Neutrophil (primary cell): ENCODE measurements at regions not wholly inside any gene's neighbourhood (a gene's known extent, or its start where the extent isn't known, plus 50 kb on each side); places are given as distances from the start of the nearest gene placed in this dataset.

ENCODE experiments used
- H3K27ac ChIP-seq: fragments of 200-600 bp; sonication (generic); 2 replicates; pipeline ENCODE4 v1.5.1; 2016; ENCODE audit warnings: mild to moderate bottlenecking, moderate library complexity
- H3K27me3 ChIP-seq: fragments of 200-600 bp; sonication (generic); 2 replicates; pipeline ENCODE4 v1.6.0; 2016; ENCODE audit warnings: mild to moderate bottlenecking
- H3K36me3 ChIP-seq: fragments of 200-600 bp; sonication (generic); 2 replicates; pipeline ENCODE4 v1.5.1; 2017
- H3K4me1 ChIP-seq, 2 experiments: fragments of 200-600 bp in 1 of 2; sonication (generic) in 1 of 2; 1 replicate in 1 of 2; 2 replicates in 1 of 2; pipeline versions ENCODE4 v1.5.1 to v1.6.1; 2013 to 2016; ENCODE audit warnings: low read depth in 1 of 2, low read length in 1 of 2, mild to moderate bottlenecking in 1 of 2, moderate library complexity in 1 of 2; ENCODE audit not compliant: control insufficient read depth in 1 of 2, insufficient read depth in 1 of 2
- H3K4me3 ChIP-seq, 2 experiments: fragments of 200-600 bp in 1 of 2; sonication (generic) in 1 of 2; 1 replicate in 1 of 2; 2 replicates in 1 of 2; pipeline ENCODE4 v1.5.1; 2013 to 2016; ENCODE audit warnings: low read depth in 1 of 2, low read length in 1 of 2, mild to moderate bottlenecking in 1 of 2, moderate library complexity in 1 of 2
- H3K9me3 ChIP-seq: fragments of 200-600 bp; sonication (generic); 2 replicates; pipeline ENCODE4 v1.5.1; 2016
- CTCF ChIP-seq: fragments of 200-600 bp; sonication (generic); IDR thresholded peaks from 2 replicates; pipeline ENCODE4 v1.5.1; 2016; ENCODE audit warnings: antibody characterized with exemption

GRCh38 chr5:174380311-174380710 is 334.8 kb downstream of the NSG2 start:
- Histone ChIP-seq H3K4me3 (no peak overlapping the region), H3K4me1 (no peaks in the 10 kb centered on the region), H3K9me3 (no peaks in the 10 kb centered on the region), H3K36me3 (no peaks in the 10 kb centered on the region), H3K27ac (no peak overlapping the region), H3K27me3 (no peaks in the 10 kb centered on the region)
- TF ChIP-seq CTCF: no peak

GRCh38 chr5:174381241-174381640 is 335.7 kb downstream of the NSG2 start:
- Histone ChIP-seq H3K27ac (no peak overlapping the region), H3K4me3 (no peak overlapping the region), H3K27me3 (no peaks in the 10 kb centered on the region), H3K9me3 (no peaks in the 10 kb centered on the region), H3K36me3 (no peaks in the 10 kb centered on the region), H3K4me1 (no peaks in the 10 kb centered on the region)
- no peak for TF ChIP-seq CTCF

DNA sequence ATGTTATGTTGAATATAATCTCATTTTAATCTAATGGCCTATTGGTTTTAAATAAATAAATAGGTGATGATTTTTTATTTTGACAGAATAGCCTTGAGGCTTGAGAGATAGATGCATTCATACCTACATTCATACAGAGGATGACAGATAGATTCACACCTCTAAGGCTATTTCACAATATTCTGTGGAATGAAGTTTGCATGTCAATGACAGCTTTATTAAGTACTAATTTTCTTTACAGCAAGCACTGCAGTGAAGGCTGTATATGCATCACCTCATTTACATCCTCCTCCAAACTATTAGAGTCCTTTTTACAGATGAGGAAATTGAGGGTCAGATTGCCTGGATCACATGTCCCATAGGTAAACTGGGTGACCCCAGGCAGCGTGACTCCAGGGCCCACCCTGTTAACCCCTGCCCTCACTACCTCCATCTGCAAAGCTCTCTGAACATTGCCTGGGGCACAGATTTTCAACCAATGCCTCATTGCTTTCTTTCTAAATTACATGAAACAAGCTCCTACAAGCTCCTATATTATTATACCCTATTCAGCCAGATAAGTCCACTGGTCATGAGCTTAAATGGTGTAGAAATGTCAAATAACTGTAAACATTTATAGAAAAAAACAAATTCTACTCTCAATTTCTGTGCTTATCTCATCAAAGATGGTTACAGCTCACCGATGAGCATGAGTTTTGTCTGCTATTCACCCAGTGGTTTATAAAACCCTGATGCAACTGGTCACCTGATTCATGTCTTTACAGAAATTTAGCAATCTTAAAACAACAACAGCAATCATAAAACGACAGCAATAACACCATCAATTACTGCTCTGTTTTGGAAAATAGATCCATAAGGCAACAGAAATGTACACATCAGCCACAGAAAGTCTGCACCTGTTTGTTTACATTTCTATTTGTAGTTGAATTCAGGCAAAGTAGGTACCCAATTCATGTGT is 338.0 kb downstream of the NSG2 start:
- Histone ChIP-seq H3K27me3 (peaks cover 15% of the 10 kb centered on the region), H3K4me3 (no peak overlapping the region), H3K27ac (no peak overlapping the region), H3K9me3 (no peaks in the 10 kb centered on the region), H3K4me1 (no peaks in the 10 kb centered on the region), H3K36me3 (no peaks in the 10 kb centered on the region)
- no peak for TF ChIP-seq CTCF

- Histone ChIP-seq H3K9me3 (no peaks in the 10 kb centered on the region), H3K4me1 (no peaks in the 10 kb centered on the region), H3K4me3 (no peak overlapping the region), H3K27me3 (peaks cover 16% of the 10 kb centered on the region), H3K27ac (no peak overlapping the region), H3K36me3 (no peaks in the 10 kb centered on the region)
- no peak for TF ChIP-seq CTCF
Observed at GRCh38 chr5:174384509-174384947, 339.0 kb downstream of the NSG2 start.

GRCh38 chr5:174386306-174386705 is 338.1 kb upstream of the MSX2 start:
- H3K36me3 ChIP-seq: no peaks in the 10 kb centered on the region
- TF ChIP-seq CTCF: no peak
- no peak overlapping the region for H3K4me3 ChIP-seq
- no peaks in the 10 kb centered on the region for H3K4me1 ChIP-seq
- H3K27ac ChIP-seq: no peak overlapping the region
- H3K9me3 ChIP-seq: no peaks in the 10 kb centered on the region
- H3K27me3 ChIP-seq: peaks cover 22% of the 10 kb centered on the region
